ENCODE measurements at regions not wholly inside any gene's neighbourhood (a gene's known extent, or its start where the extent isn't known, plus 50 kb on each side); places are given as distances from the start of the nearest gene placed in this dataset.

GRCh38 chr5:158139161-158139560 is 280.2 kb upstream of the CLINT1 start:
- no peaks in the 10 kb centered on the region for H3K9me3 Mint-ChIP-seq
- H3K4me3 Mint-ChIP-seq, result no peak overlapping the region
- no peaks in the 10 kb centered on the region for H3K27me3 Mint-ChIP-seq
- no peaks in the 10 kb centered on the region for H3K4me1 Mint-ChIP-seq (ENCODE audit: low read depth)
- H3K36me3 Mint-ChIP-seq (ENCODE audit: low read depth), result no peaks in the 10 kb centered on the region
- no peak for DNase-seq
- H3K27ac Mint-ChIP-seq, result no peak overlapping the region

- Mint-ChIP-seq H3K4me3 (no peak overlapping the region), H3K9me3 (no peaks in the 10 kb centered on the region), H3K4me1 (ENCODE audit: low read depth) (no peaks in the 10 kb centered on the region), H3K27ac (no peak overlapping the region), H3K36me3 (ENCODE audit: low read depth) (no peaks in the 10 kb centered on the region), H3K27me3 (no peaks in the 10 kb centered on the region)
- no peak for DNase-seq
Observed at GRCh38 chr5:158135682-158136179, 276.8 kb upstream of the CLINT1 start.

GRCh38 chr5:158133369-158133768 is 274.4 kb upstream of the CLINT1 start:
- no peak for DNase-seq
- Mint-ChIP-seq H3K27ac (no peak overlapping the region), H3K9me3 (no peaks in the 10 kb centered on the region), H3K4me1 (ENCODE audit: low read depth) (no peaks in the 10 kb centered on the region), H3K27me3 (peaks cover 5% of the 10 kb centered on the region), H3K36me3 (ENCODE audit: low read depth) (no peaks in the 10 kb centered on the region), H3K4me3 (no peak overlapping the region)

GRCh38 chr5:158127536-158127935 is 268.6 kb upstream of the CLINT1 start:
- H3K36me3 Mint-ChIP-seq (ENCODE audit: low read depth), result no peaks in the 10 kb centered on the region
- DNase-seq, result no peak
- H3K9me3 Mint-ChIP-seq, result no peaks in the 10 kb centered on the region
- H3K27me3 Mint-ChIP-seq, result peaks cover 12% of the 10 kb centered on the region
- H3K4me3 Mint-ChIP-seq, result no peak overlapping the region
- no peaks in the 10 kb centered on the region for H3K4me1 Mint-ChIP-seq (ENCODE audit: low read depth)
- H3K27ac Mint-ChIP-seq, result no peak overlapping the region

GRCh38 chr5:158126442-158127405 is 267.8 kb upstream of the CLINT1 start:
- Mint-ChIP-seq H3K27ac (no peak overlapping the region), H3K36me3 (ENCODE audit: low read depth) (no peaks in the 10 kb centered on the region), H3K27me3 (peaks cover 14% of the 10 kb centered on the region), H3K4me3 (no peak overlapping the region), H3K4me1 (ENCODE audit: low read depth) (no peaks in the 10 kb centered on the region), H3K9me3 (no peaks in the 10 kb centered on the region)
- no peak for DNase-seq

- H3K4me3 Mint-ChIP-seq, result no peak overlapping the region
- H3K4me1 Mint-ChIP-seq (ENCODE audit: low read depth), result no peaks in the 10 kb centered on the region
- H3K27me3 Mint-ChIP-seq, result peaks cover 20% of the 10 kb centered on the region
- no peaks in the 10 kb centered on the region for H3K36me3 Mint-ChIP-seq (ENCODE audit: low read depth)
- H3K27ac Mint-ChIP-seq, result no peak overlapping the region
- no peak for DNase-seq
- no peaks in the 10 kb centered on the region for H3K9me3 Mint-ChIP-seq
Observed at GRCh38 chr5:158124606-158125316, 265.8 kb upstream of the CLINT1 start.

GRCh38 chr5:158123595-158123994 is 264.6 kb upstream of the CLINT1 start:
- Mint-ChIP-seq H3K27ac (no peak overlapping the region), H3K27me3 (peaks cover 23% of the 10 kb centered on the region), H3K4me1 (ENCODE audit: low read depth) (no peaks in the 10 kb centered on the region), H3K4me3 (no peak overlapping the region), H3K9me3 (no peaks in the 10 kb centered on the region), H3K36me3 (ENCODE audit: low read depth) (no peaks in the 10 kb centered on the region)
- no peak for DNase-seq

- no peaks in the 10 kb centered on the region for H3K36me3 Mint-ChIP-seq (ENCODE audit: low read depth)
- H3K9me3 Mint-ChIP-seq, result no peaks in the 10 kb centered on the region
- no peak overlapping the region for H3K27ac Mint-ChIP-seq
- DNase-seq, result no peak
- H3K4me3 Mint-ChIP-seq, result no peak overlapping the region
- peaks cover 30% of the 10 kb centered on the region for H3K27me3 Mint-ChIP-seq
- no peaks in the 10 kb centered on the region for H3K4me1 Mint-ChIP-seq (ENCODE audit: low read depth)
Observed at GRCh38 chr5:158121678-158122077, 262.7 kb upstream of the CLINT1 start.

GRCh38 chr5:158120760-158121159 is 261.8 kb upstream of the CLINT1 start:
- peaks cover 30% of the 10 kb centered on the region for H3K27me3 Mint-ChIP-seq
- H3K4me1 Mint-ChIP-seq (ENCODE audit: low read depth), result no peaks in the 10 kb centered on the region
- no peaks in the 10 kb centered on the region for H3K9me3 Mint-ChIP-seq

GRCh38 chr5:158119961-158120723 is 261.2 kb upstream of the CLINT1 start:
- H3K9me3 Mint-ChIP-seq, result no peaks in the 10 kb centered on the region
- H3K27ac Mint-ChIP-seq, result no peak overlapping the region
- H3K4me1 Mint-ChIP-seq (ENCODE audit: low read depth), result no peaks in the 10 kb centered on the region
- H3K36me3 Mint-ChIP-seq (ENCODE audit: low read depth), result no peaks in the 10 kb centered on the region
- H3K27me3 Mint-ChIP-seq, result peaks cover 30% of the 10 kb centered on the region
- H3K4me3 Mint-ChIP-seq, result no peak overlapping the region
- DNase-seq, result no peak

More at GRCh38 chr5:158120760-158121159, 261.8 kb upstream of the CLINT1 start:
- Mint-ChIP-seq H3K36me3 (ENCODE audit: low read depth) (no peaks in the 10 kb centered on the region), H3K27ac (no peak overlapping the region), H3K4me3 (no peak overlapping the region)
- no peak for DNase-seq

- Mint-ChIP-seq H3K4me3 (no peak overlapping the region), H3K9me3 (no peaks in the 10 kb centered on the region), H3K27ac (no peak overlapping the region), H3K36me3 (ENCODE audit: low read depth) (no peaks in the 10 kb centered on the region), H3K4me1 (ENCODE audit: low read depth) (no peaks in the 10 kb centered on the region), H3K27me3 (peaks cover 38% of the 10 kb centered on the region)
- no peak for DNase-seq
Observed at GRCh38 chr5:158117467-158118160, 258.7 kb upstream of the CLINT1 start.

- Mint-ChIP-seq H3K27me3 (peaks cover 35% of the 10 kb centered on the region), H3K27ac (no peak overlapping the region), H3K4me1 (ENCODE audit: low read depth) (no peaks in the 10 kb centered on the region), H3K9me3 (no peaks in the 10 kb centered on the region), H3K4me3 (no peak overlapping the region), H3K36me3 (ENCODE audit: low read depth) (no peaks in the 10 kb centered on the region)
- DNase-seq, result no peak
Observed at GRCh38 chr5:158116965-158117364, 258.0 kb upstream of the CLINT1 start.

- Mint-ChIP-seq H3K9me3 (no peaks in the 10 kb centered on the region), H3K4me1 (ENCODE audit: low read depth) (no peaks in the 10 kb centered on the region), H3K4me3 (no peak overlapping the region), H3K36me3 (ENCODE audit: low read depth) (no peaks in the 10 kb centered on the region), H3K27me3 (peaks cover 33% of the 10 kb centered on the region), H3K27ac (no peak overlapping the region)
- DNase-seq, result no peak
Observed at GRCh38 chr5:158115468-158115867, 256.5 kb upstream of the CLINT1 start.

- H3K36me3 Mint-ChIP-seq (ENCODE audit: low read depth), result no peaks in the 10 kb centered on the region
Observed at GRCh38 chr5:158108177-158108576, 249.2 kb upstream of the CLINT1 start.

More at GRCh38 chr5:158108177-158108576, 249.2 kb upstream of the CLINT1 start:
- Mint-ChIP-seq H3K4me1 (ENCODE audit: low read depth) (no peaks in the 10 kb centered on the region), H3K27ac (no peak overlapping the region), H3K4me3 (no peak overlapping the region), H3K27me3 (peaks cover 3% of the 10 kb centered on the region), H3K9me3 (no peaks in the 10 kb centered on the region)
- no peak for DNase-seq
